Inflammatory macrophage treated with lipopolysaccharide for 1 hour (primary cell): ENCODE measurements at regions not wholly inside any gene's neighbourhood (a gene's known extent, or its start where the extent isn't known, plus 50 kb on each side); places are given as distances from the start of the nearest gene placed in this dataset.
A peak's percentile ranks its signal among the peaks of the same experiment; 100 is the strongest.
"Not testable (repeated sequence)": the region's sequence is repeated elsewhere in the genome, so short reads cannot be mapped to it uniquely, and the experiment has no call there.

Experiments
- DNase-seq, 2 donors: peaks; one replicate each; pipeline ENCODE4 v3.0.0-alpha.2; 2020 to 2022

GRCh38 chr5:71907608-71908145 is 188.6 kb downstream of the CARTPT start:
- no peak for DNase-seq

- DNase-seq, result no peak
Observed at GRCh38 chr5:71910741-71911140, 191.7 kb downstream of the CARTPT start.

- DNase-seq, result no peak
Observed at GRCh38 chr5:71912021-71912420, 192.9 kb downstream of the CARTPT start.

GRCh38 chr5:71914281-71914680 is 193.0 kb upstream of the MAP1B start:
- DNase-seq, result no peak

- no peak for DNase-seq
Observed at GRCh38 chr5:71922584-71923106, 184.6 kb upstream of the MAP1B start.

GRCh38 chr5:71923755-71924154 is 183.5 kb upstream of the MAP1B start:
- no peak for DNase-seq

GRCh38 chr5:71924325-71924724 is 182.9 kb upstream of the MAP1B start:
- DNase-seq, result no peak

- DNase-seq, result peak in 1 of 2 donors; percentile 1
Observed at GRCh38 chr5:71924980-71925379, 182.3 kb upstream of the MAP1B start.

GRCh38 chr5:71925608-71926091 is 181.6 kb upstream of the MAP1B start:
- no peak for DNase-seq

GRCh38 chr5:71929003-71929402 is 178.3 kb upstream of the MAP1B start:
- no peak for DNase-seq

GRCh38 chr5:71930554-71930953 is 176.7 kb upstream of the MAP1B start:
- DNase-seq, result not testable (repeated sequence)

GRCh38 chr5:71932131-71932654 is 175.1 kb upstream of the MAP1B start:
- no peak for DNase-seq

- DNase-seq, result no peak
Observed at GRCh38 chr5:71932655-71933338, 174.5 kb upstream of the MAP1B start.

- DNase-seq, result no peak
Observed at GRCh38 chr5:71934322-71934721, 173.0 kb upstream of the MAP1B start.

- no peak for DNase-seq
Observed at GRCh38 chr5:71937921-71938698, 169.2 kb upstream of the MAP1B start.

GRCh38 chr5:71938895-71939294 is 168.4 kb upstream of the MAP1B start:
- DNase-seq, result no peak

- no peak for DNase-seq
Observed at GRCh38 chr5:71939452-71940230, 167.6 kb upstream of the MAP1B start.

GRCh38 chr5:71943874-71944273 is 163.4 kb upstream of the MAP1B start:
- DNase-seq, result no peak

- no peak for DNase-seq
Observed at GRCh38 chr5:71945436-71945835, 161.8 kb upstream of the MAP1B start.

- no peak for DNase-seq
Observed at GRCh38 chr5:71946343-71947030, 160.8 kb upstream of the MAP1B start.

GRCh38 chr5:71948206-71948605 is 159.1 kb upstream of the MAP1B start:
- no peak for DNase-seq

- DNase-seq, result no peak
Observed at GRCh38 chr5:71949772-71950171, 157.5 kb upstream of the MAP1B start.
